Right forelimb (tissue), 1 donor: ENCODE measurements at regions not wholly inside any gene's neighbourhood (a gene's known extent, or its start where the extent isn't known, plus 50 kb on each side); places are given as distances from the start of the nearest gene placed in this dataset.

ENCODE experiments used
- DNase-seq: peaks from one replicate; pipeline ENCODE4 v3.0.0-alpha.2; 2018

- no peak for DNase-seq
These were observed 463.1 kb upstream of the NEGR1 start for GRCh38 chr1:72745413-72745812.

GRCh38 chr1:72734415-72734814, 452.1 kb upstream of the NEGR1 start:
- DNase-seq = no peak

GRCh38 chr1:72724951-72725861, 442.9 kb upstream of the NEGR1 start:
- DNase-seq = no peak

- DNase-seq = no peak
These were observed 423.6 kb upstream of the NEGR1 start for GRCh38 chr1:72705921-72706320.

GRCh38 chr1:72704841-72705477, 422.6 kb upstream of the NEGR1 start:
- DNase-seq = no peak

GRCh38 chr1:72697410-72697809, 415.1 kb upstream of the NEGR1 start:
- DNase-seq = no peak

GRCh38 chr1:72693899-72694298, 411.6 kb upstream of the NEGR1 start:
- DNase-seq = no peak

- no peak for DNase-seq
These were observed 411.0 kb upstream of the NEGR1 start for GRCh38 chr1:72693376-72693775.

- DNase-seq = no peak
These were observed 408.5 kb upstream of the NEGR1 start for GRCh38 chr1:72690871-72691270.

GRCh38 chr1:72678683-72679082, 396.3 kb upstream of the NEGR1 start:
- no peak for DNase-seq

- no peak for DNase-seq
These were observed 388.6 kb upstream of the NEGR1 start for GRCh38 chr1:72670902-72671301.

- DNase-seq = no peak
These were observed 380.6 kb upstream of the NEGR1 start for GRCh38 chr1:72662918-72663317.

GRCh38 chr1:72650843-72651435, 368.6 kb upstream of the NEGR1 start:
- no peak for DNase-seq

- DNase-seq = no peak
These were observed 367.7 kb upstream of the NEGR1 start for GRCh38 chr1:72649991-72650390.

- no peak for DNase-seq
These were observed 367.0 kb upstream of the NEGR1 start for GRCh38 chr1:72649211-72649888.

- no peak for DNase-seq
These were observed 366.1 kb upstream of the NEGR1 start for GRCh38 chr1:72648465-72648864.

- no peak for DNase-seq
These were observed 360.8 kb upstream of the NEGR1 start for GRCh38 chr1:72643142-72643541.

- DNase-seq = no peak
These were observed 355.3 kb upstream of the NEGR1 start for GRCh38 chr1:72637593-72637992.

- DNase-seq = no peak
These were observed 354.3 kb upstream of the NEGR1 start for GRCh38 chr1:72636631-72637030.

GRCh38 chr1:72635719-72636118, 353.4 kb upstream of the NEGR1 start:
- DNase-seq = no peak

GRCh38 chr1:72634946-72635345, 352.6 kb upstream of the NEGR1 start:
- no peak for DNase-seq

GRCh38 chr1:72631449-72631848, 349.1 kb upstream of the NEGR1 start:
- DNase-seq = no peak

- DNase-seq = peak; percentile 52
These were observed 341.0 kb upstream of the NEGR1 start for GRCh38 chr1:72623299-72623708.
